ENCODE measurements at regions not wholly inside any gene's neighbourhood (a gene's known extent, or its start where the extent isn't known, plus 50 kb on each side); places are given as distances from the start of the nearest gene placed in this dataset.

DNA sequence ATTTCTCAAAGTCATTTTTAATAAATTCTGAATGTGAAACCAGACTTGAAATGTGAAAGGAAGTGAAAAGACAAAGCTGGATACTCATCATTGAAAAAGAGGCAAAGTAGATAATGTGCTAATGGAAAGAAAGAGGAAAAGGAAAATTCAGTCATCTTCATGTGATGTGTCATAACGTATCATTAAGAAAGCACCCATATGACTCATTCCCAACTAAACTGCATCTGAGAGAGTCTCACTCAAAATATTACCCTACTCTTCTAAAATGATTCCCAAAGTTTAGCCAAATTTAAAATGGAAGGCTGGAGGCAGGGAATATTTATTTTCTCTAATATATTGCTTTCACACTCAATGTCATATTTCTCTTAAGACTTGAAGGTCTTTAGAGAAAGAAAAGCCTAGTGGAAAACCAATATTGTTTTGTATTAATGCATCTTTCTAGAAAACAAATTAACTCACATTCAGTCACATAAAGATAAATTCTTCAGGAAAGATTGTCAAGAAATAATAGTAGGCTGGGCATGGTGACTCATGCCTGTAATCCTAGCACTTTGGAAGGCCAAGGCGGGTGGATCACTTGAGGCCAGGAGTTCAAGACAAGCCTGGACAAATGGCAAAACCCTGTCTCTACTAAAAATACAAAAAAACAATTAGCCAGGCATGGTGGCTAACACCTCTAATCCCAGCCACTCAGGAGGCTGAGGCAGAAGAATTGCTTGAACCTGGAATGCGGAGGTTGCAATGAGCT, 129.9 kb downstream of the SLC30A10 start:
- Histone ChIP-seq H2BK12ac (ENCODE audit: insufficient read length, low read depth, low read length) (no peak overlapping the region), H4K91ac (ENCODE audit: insufficient read length, low read depth, low read length) (no peak overlapping the region), H3K9me3 (ENCODE audit: control insufficient read depth, low read depth, low read length) (no peaks in the 10 kb centered on the region), H2BK5ac (ENCODE audit: insufficient read length, low read length) (no peak overlapping the region), H3K14ac (ENCODE audit: insufficient read depth, low read length) (no peak overlapping the region), H3K4ac (ENCODE audit: low read depth, low read length) (no peak overlapping the region), H2BK120ac (ENCODE audit: low read depth, low read length, poor library complexity, severe bottlenecking) (no peak overlapping the region), H3K4me2 (ENCODE audit: insufficient read depth, insufficient read length, low read length) (no peak overlapping the region), H3K27me3 (ENCODE audit: insufficient read depth, low read length) (no peaks in the 10 kb centered on the region), H3K9ac (ENCODE audit: extremely low read depth, insufficient read length, low read length) (no peak overlapping the region), H2BK15ac (ENCODE audit: low read depth, low read length) (no peak overlapping the region), H3K23ac (ENCODE audit: insufficient read length, low read depth, low read length) (no peak overlapping the region), H2BK20ac (ENCODE audit: low read depth, low read length, poor library complexity, severe bottlenecking) (no peak overlapping the region), H4K5ac (ENCODE audit: insufficient read length, low read depth, low read length) (no peak overlapping the region), H4K8ac (replicated peaks; ENCODE audit: insufficient read length, low read depth, low read length) (no peak overlapping the region), H3K4me1 (ENCODE audit: insufficient read depth, low read length) (no peaks in the 10 kb centered on the region), H3K79me2 (ENCODE audit: insufficient read depth, low read length) (no peaks in the 10 kb centered on the region), H3T11ph (ENCODE audit: low read length) (no peak overlapping the region), H2AK5ac (ENCODE audit: insufficient read length, low read length) (no peak overlapping the region), H3K23me2 (ENCODE audit: insufficient read length, low read depth, low read length, poor library complexity, severe bottlenecking) (no peaks in the 10 kb centered on the region), H3K79me1 (ENCODE audit: insufficient read depth, low read depth, low read length, poor library complexity, severe bottlenecking) (no peaks in the 10 kb centered on the region), H2AFZ (ENCODE audit: low read length) (no peak overlapping the region), H4K20me1 (ENCODE audit: control insufficient read depth, insufficient read depth, insufficient read length) (no peaks in the 10 kb centered on the region), H3K27ac (ENCODE audit: insufficient read length, low read depth, low read length) (no peak overlapping the region), H3K18ac (ENCODE audit: insufficient read length, low read depth, low read length) (no peak overlapping the region), H3K56ac (ENCODE audit: insufficient read length, low read depth, low read length) (no peak overlapping the region)
- no CpG with 5 or more reads among the region's 3 CpGs for WGBS (ENCODE audit: extremely low coverage, insufficient read length, low lambda C conversion rate)
- Mint-ChIP-seq H3K36me3 (ENCODE audit: insufficient read depth in 1 of 3, low read depth in 3 of 3) (no peaks in the 10 kb centered on the region), H3K27ac (no peak overlapping the region), H3K4me3 (no peak overlapping the region), H3K27me3 (ENCODE audit: low read depth) (no peaks in the 10 kb centered on the region), H3K4me1 (peaks cover 0 to 3% of the 10 kb centered on the region in 2 experiments; a peak in 1 of 4 replicates), H3K9me3 (no peaks in the 10 kb centered on the region; a peak in 1 of 5 replicates)
- DNase-seq = no peak
- TF ChIP-seq, protein P1, sequence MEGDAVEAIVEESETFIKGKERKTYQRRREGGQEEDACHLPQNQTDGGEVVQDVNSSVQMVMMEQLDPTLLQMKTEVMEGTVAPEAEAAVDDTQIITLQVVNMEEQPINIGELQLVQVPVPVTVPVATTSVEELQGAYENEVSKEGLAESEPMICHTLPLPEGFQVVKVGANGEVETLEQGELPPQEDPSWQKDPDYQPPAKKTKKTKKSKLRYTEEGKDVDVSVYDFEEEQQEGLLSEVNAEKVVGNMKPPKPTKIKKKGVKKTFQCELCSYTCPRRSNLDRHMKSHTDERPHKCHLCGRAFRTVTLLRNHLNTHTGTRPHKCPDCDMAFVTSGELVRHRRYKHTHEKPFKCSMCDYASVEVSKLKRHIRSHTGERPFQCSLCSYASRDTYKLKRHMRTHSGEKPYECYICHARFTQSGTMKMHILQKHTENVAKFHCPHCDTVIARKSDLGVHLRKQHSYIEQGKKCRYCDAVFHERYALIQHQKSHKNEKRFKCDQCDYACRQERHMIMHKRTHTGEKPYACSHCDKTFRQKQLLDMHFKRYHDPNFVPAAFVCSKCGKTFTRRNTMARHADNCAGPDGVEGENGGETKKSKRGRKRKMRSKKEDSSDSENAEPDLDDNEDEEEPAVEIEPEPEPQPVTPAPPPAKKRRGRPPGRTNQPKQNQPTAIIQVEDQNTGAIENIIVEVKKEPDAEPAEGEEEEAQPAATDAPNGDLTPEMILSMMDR (conservative IDR thresholded peaks at IDR 0.05) = no peak

Measured in H9 (cell line).